ENCODE measurements at regions not wholly inside any gene's neighbourhood (a gene's known extent, or its start where the extent isn't known, plus 50 kb on each side); places are given as distances from the start of the nearest gene placed in this dataset.

DNA sequence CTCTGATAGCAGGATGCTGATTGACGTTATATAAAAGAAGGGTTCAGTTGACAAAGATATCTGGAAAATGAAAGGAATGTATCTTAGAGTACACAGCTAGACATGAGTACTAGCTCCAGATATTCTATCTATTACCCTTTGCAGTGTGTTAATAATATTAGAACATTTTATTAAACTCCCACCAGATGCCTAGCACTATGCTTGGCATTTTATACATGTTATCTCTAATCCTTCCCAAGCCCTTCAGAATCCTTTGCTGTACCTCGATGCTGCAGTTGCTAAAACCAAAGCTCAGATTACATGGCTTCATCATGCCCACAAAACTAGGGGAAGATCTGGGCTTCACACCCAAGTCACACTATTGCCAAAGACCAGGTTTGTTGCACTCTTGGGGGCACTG lies 350.1 kb upstream of the AZI2 start:
- TF ChIP-seq CTCF (IDR thresholded peaks at IDR 0.05 in 2 of 3, conservative IDR thresholded peaks at IDR 0.05 in 1 of 3; ENCODE audit: borderline replicate concordance in 1 of 3, insufficient read depth in 1 of 3, low read depth in 2 of 3, low read length in 2 of 3) (no peak), RAD21 (IDR thresholded peaks at IDR 0.05; ENCODE audit: low read depth) (no peak), CEBPB (IDR thresholded peaks at IDR 0.05; ENCODE audit: low read depth) (no peak), POLR2A (IDR thresholded peaks at IDR 0.05; ENCODE audit: borderline replicate concordance, extremely low read depth, insufficient read depth, insufficient read length) (no peak), ZFX (IDR thresholded peaks at IDR 0.05) (no peak), SP1 (IDR thresholded peaks at IDR 0.05; ENCODE audit: low read depth) (no peak), CBX3 (IDR thresholded peaks at IDR 0.05; ENCODE audit: low read depth) (no peak), SRF (IDR thresholded peaks at IDR 0.05; ENCODE audit: low read depth) (no peak), JUND (IDR thresholded peaks at IDR 0.05) (no peak), SIN3A (IDR thresholded peaks at IDR 0.05; ENCODE audit: low read depth) (no peak), EZH2 (IDR thresholded peaks at IDR 0.05) (no peak), ATF3 (IDR thresholded peaks at IDR 0.05) (no peak)
- TF ChIP-seq, protein P1, sequence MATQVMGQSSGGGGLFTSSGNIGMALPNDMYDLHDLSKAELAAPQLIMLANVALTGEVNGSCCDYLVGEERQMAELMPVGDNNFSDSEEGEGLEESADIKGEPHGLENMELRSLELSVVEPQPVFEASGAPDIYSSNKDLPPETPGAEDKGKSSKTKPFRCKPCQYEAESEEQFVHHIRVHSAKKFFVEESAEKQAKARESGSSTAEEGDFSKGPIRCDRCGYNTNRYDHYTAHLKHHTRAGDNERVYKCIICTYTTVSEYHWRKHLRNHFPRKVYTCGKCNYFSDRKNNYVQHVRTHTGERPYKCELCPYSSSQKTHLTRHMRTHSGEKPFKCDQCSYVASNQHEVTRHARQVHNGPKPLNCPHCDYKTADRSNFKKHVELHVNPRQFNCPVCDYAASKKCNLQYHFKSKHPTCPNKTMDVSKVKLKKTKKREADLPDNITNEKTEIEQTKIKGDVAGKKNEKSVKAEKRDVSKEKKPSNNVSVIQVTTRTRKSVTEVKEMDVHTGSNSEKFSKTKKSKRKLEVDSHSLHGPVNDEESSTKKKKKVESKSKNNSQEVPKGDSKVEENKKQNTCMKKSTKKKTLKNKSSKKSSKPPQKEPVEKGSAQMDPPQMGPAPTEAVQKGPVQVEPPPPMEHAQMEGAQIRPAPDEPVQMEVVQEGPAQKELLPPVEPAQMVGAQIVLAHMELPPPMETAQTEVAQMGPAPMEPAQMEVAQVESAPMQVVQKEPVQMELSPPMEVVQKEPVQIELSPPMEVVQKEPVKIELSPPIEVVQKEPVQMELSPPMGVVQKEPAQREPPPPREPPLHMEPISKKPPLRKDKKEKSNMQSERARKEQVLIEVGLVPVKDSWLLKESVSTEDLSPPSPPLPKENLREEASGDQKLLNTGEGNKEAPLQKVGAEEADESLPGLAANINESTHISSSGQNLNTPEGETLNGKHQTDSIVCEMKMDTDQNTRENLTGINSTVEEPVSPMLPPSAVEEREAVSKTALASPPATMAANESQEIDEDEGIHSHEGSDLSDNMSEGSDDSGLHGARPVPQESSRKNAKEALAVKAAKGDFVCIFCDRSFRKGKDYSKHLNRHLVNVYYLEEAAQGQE (IDR thresholded peaks at IDR 0.05; ENCODE audit: low read depth), result no peak

Data from HCT116 (cell line).